ENCODE measurements at regions not wholly inside any gene's neighbourhood (a gene's known extent, or its start where the extent isn't known, plus 50 kb on each side); places are given as distances from the start of the nearest gene placed in this dataset.
"Not testable (repeated sequence)": the region's sequence is repeated elsewhere in the genome, so short reads cannot be mapped to it uniquely, and the experiment has no call there.

DNA sequence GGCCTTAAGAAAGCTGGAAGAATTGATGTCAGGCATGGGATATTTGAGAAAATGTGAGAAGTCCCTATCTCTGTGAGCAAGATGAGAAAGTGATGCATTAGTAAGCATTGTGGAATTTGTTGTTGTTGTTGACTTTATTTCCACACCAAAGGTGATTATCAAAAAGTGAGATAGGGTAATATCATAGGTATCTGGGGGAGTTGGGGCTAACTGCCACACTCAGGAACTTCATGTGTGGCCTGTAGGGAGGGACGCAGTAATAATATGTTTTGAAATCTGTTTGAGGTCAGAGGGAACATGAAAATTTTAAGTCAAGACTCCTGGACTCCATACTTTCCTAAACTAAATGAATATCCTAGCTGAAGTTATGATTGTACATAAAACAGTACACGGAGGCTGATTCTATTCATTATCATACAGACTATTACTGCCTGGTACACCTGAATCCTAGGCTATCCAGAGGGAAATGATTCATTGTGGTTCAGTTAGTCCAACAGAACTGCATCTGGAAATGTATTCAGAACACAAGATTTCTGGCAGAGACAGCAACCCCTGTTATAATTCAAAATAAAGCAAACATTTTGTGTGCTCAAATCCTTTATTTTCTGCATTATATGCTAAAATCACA is 304.8 kb downstream of the CPS1 start:
- DNase-seq = no peak

DNA sequence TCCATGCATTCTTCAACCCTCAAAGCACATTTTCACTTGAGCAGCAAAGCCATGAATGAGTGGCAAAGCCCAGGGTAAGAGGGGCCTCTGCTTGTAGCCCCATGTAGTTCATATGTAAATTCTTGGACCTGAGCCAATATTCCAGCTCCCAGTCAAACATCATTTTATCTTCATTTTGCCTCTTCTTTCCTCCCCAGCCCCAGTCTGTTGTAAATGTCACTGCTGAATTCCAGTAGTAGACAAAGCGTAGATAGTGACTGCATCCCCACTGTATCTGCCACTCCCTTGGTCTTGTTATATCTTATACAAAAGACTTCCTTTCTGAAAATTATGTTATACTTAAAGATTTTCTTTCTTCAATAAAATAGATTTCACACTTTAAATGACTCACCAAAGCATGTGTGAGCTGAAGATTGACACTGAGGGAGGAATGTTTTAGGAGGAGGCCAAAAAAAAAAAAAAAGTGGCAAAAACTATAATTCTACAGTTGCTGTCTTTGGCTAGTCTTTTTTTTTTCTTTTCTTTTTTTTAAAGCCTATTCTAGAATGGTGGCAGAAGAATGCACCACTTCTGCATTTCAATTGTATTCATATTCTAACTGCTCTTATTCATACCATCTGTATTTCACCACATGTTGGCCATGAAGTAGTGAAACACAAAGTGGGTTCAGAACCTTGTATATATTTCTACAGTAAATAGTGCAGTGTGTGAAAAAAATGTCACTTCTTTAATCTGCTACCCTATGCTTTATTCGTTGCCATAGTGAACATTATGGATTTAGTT is 306.1 kb downstream of the CPS1 start:
- no peak for DNase-seq

DNA sequence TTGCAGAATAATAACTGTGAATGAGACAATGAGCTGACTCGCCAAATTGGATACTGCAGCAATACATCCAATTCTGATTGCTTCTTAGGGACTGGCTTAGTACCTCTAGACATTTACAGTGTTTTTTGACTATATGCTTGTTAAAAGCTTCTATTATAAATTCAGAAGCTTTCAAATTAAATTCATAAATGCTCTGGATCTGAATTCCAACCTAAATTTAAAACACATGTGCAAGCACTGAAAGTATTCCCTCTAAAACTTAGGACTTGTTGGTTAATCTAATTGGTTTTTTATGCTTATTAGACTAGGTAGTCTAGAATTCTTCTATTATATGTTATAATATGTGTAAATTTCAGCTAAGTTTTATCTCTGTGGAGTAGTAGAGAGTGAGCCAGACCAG is 306.9 kb downstream of the CPS1 start:
- no peak for DNase-seq

DNA sequence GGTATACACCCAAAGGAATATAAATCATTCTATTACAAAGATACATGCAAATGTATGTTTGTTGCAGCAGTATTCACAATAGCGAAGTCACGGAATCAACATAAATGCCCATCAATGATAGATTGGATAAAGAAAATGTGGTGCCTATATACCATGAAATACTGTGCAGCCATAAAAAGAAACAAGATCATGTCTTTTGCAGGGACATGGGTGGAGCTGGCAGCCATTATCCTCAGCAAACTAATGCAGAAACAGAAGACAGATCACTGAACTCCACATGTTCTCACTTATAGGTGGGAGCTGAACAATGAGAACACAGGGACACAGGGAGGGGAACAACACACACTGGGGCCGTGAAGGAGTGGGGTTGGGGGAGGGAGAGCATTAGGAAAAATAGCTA is 315.2 kb downstream of the CPS1 start:
- DNase-seq = not testable (repeated sequence)

DNA sequence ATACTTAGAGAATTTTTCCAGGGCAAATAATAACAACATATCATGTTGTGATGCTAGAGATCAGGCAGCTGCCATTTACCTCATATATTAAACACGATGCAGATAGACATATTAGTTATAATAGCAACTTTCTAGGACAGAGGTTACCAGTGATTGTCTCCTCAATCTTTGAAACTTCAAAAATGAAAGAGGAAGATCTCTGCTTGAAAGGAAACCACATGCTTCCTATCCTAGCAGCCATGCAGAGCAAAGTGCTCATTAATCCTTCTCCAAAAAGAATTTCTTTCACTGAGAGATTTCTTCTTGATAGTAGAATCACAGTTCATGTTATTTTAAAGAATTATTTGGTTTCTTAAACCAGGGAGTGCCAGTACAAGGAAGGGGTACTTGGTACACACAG is 317.2 kb downstream of the CPS1 start:
- no peak for DNase-seq

DNA sequence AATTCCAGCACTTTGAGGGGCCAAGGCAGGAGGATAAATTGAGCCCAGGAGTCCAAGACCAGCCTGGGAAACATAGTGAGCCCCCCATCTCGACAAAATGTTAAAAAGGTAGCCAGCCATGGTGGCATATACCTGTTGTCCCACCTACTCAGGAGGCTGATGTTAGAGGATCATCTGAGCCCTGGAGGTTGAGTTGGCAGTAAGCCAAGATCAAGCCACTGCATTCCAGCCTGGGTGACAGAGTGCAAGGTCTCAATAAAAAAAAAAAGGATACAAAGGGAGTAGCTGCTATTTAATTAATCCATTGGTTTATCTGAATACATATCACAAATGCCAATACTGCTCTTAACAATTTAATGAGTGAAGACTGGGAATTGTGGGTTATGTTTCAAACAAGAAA is 327.8 kb downstream of the CPS1 start:
- DNase-seq = no peak

DNA sequence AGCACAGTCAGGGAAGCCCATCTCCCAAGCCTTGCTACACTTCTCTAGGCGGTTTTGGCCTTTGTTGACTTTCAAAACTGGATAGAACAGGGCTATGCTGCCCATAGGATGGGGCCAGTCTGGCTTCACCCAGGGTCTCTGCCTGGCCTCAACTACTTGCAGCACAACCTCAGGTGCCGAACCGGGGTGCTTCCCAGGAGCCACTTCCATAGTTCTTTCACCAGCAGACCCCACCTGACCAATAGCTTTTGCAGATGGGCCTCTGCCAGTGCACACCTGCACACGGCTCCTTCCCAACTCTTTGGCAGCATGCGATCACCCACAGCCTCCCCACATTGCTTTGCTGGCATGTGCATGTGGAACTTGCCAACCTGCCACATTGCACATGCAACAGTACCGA is 331.6 kb downstream of the CPS1 start:
- no peak for DNase-seq

DNA sequence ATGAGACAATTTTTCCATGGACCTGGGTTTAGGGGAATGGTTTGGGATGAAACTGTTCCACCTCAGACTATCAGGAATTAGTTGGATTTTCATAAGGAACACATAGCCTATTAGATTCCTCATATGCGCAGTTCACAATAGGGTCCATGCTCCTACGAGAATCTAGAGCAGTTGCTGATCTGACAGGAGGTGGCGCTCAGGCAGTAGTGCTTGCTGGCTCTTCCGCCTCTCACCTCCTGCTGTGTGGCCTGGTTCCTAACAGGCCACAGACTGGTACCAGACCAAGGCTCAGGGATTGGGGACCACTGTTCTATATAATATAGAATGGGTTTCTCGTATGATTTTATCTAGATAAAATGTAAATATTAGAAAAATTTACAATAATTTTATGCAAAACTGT is 338.7 kb downstream of the CPS1 start:
- peak; percentile 5 for DNase-seq

DNA sequence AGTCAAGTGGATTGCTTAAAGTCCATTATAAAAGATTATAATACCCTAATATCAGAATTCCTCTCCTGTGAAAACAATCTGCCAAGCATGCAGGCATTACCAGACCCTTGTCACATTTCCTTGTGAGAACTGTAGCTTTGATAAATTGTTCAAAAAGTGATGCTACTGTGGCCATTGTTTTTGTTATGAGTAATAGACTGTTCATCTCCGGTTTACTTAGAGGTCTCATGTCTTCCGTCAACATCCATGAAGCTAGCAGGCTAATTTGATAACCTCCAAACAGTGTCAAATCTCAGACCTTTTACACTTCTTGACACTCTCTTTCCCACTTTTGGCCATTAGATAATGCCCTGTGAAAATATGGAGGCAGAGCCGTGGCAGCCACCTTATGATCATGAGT is 342.7 kb downstream of the CPS1 start:
- no peak for DNase-seq

DNA sequence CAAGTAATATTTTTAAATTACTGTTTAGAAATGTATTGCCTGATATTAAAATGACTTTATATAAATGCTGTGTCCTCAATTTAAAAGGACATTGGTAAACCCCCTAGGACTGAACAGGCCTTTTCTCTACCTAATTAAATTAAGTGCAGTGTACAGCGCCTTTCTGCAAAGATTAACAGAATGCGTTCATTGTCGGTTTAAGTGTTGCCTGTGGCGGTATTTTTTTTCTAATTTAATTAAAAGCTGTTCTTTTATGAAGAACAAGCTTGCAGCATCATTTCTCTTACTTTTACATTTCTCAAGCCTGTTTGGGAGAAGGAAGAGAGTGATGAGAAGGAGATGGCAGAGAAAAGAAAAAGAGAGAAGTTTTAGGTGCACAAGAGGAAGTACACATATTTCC is 344.9 kb downstream of the CPS1 start:
- no peak for DNase-seq

DNA sequence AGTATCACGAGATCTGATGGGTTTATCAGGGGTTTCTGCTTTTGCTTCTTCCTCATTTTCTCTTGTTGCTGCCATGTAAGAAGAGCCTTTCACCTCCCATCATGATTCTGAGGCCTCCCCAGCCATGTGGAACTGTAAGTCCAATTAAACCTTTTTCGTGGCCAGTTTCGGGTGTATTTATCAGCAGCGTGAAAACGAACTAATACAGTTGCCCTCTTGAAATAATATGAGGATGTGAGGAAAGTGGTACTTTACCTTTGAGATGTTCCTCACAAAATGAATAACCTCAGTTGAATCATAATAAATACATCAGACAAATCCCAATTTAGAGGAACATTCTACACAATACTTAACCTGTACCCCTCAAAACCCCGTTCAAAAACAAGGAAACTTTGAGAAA is 356.4 kb downstream of the CPS1 start:
- DNase-seq = no peak

DNA sequence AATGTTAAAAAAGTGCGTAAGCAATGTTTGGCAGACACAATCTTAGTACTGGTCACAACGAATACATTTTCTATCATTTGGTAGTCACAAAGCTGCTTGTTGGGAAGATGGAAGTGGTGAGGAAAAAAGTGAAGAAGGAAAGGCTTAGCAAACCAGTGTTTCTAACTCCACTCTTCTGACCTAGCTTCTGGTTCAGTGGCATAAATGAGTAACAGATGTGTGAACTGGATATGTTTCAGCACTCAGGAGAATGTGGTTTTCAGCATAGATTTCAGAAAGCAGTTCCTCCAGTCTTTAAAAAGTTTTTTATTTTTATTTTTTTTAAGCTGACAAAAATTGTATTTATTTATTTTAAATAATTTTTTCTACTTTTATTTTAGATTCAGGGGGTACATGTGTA is 357.1 kb downstream of the CPS1 start:
- no peak for DNase-seq

DNA sequence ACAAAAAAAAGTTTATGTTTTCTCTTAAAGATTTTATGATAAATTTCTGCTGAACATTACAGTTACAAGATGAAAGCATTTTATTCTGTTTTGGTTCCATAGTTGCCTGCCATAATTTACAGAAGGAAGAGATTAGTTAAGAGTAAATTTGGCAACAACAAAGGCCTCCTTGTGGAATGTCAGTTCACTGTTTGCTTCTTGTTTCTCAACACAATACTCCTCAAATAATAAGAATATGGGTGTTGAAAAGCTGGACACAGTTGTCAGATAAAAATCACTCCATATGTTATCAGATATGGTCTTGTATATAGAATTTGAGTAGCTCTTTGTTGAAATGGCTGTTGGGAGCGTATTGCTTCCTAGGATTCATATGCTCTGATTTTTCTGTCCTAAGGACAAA is 359.5 kb downstream of the CPS1 start:
- no peak for DNase-seq

DNA sequence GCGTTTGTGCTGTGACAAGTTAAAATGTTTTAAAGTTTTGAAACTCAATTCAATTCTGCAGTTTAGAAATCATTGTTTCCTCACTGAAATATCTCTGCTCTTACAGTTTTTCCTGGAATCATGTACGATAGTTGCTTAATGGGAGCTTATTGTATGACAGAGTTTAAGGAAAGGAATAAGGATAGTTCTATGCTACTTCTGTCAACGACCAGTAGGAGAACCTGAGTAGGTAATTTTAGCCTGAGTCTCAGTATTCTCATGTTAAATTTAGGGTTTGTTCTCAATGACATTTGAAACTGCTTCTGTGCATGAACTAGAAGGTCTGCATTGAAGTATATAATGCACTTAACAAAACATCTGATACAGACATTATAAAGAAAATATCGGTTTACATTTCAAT is 361.1 kb downstream of the CPS1 start:
- no peak for DNase-seq

DNA sequence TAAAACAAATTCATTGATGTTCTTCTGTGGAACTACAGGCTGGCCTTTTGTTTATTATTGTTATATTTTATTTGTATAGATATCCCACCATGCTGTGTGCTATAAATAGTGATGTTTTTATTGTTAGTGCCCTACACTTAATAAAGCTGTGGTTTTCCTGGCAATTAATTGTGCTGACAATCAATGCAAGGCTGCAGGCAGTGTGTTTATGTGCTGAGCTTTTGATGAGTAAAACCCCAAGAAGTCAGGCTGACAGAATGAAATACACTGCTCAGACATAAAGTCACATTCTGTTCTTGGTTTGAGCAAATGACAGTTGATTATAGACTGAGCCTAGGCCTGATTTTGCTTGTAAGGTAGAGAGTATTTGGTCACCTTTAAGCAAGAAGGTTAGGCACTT is 362.7 kb downstream of the CPS1 start:
- no peak for DNase-seq

DNA sequence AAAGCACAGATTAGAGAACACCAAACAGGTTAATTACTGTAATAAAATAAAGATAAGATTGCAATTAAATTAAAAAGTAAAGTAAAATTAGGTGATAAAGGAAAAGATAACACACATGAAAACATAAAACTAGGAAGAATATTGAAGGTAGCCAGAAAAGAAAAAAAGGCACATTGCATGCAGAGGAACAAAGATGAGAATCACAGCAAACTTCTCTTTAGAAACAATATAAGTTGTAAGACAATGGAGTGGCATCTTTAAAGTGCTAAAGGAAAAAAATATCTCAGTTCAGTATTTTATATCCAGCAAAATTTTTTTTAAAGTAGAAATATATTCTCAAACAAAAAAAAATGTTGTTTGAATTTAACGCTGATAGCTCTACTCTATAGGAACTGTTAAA is 366.0 kb downstream of the CPS1 start:
- DNase-seq = no peak

DNA sequence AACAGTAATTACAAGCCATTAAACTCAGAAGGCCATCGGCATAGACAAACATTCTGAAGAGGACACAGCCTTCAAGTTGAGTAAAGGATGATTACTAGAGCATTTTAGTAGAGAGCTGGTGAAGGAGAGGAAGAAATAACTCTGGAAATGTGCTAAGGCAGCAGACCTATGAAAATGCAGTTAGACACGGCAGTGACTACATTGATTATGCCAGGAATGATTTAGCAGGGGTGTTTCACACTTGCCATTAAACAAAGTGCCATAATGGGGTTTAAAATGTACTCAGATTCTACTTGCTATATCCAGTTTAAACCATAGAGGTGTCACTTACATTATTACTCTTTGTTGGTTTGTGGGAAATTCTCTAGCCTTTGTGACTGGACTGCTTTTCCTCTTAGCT is 372.3 kb downstream of the CPS1 start:
- DNase-seq = no peak

DNA sequence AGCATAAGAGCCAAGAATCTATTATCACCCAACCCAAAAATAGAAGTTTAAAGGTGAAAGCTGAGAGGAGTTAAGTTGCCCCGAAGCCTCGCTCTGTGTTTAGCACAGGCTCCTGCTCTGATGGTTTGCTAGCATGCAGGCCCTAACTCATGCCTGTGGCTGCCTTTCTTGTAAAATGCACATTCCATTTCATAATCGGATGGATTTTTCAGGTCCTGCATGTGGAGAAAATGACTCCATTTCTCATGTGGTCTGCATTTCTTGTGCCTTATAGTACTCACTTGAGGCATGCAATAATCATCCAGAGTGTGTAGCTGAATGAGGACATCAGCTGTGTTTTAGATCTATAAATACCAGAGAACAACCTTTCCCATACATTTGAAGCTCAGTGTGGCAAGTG is 381.8 kb downstream of the CPS1 start:
- no peak for DNase-seq

DNA sequence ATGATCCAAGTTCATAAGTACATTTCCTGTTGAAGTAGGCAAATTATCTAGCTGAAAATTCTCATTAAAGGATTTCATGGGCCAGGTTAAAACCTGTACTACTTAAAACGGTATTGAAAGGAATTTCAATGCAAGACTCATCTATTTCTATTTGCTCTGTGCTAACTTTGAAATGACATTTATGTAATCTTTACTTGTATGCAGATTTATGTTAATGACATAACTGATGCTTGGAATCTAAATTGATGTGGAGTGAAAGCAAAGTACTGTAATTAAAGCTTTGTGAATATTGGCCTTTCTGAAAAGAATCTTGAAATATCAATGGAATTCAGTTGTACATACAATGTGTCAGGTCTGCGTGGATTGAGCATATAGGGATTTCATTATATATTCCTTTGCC is 390.0 kb downstream of the CPS1 start:
- no peak for DNase-seq

DNA sequence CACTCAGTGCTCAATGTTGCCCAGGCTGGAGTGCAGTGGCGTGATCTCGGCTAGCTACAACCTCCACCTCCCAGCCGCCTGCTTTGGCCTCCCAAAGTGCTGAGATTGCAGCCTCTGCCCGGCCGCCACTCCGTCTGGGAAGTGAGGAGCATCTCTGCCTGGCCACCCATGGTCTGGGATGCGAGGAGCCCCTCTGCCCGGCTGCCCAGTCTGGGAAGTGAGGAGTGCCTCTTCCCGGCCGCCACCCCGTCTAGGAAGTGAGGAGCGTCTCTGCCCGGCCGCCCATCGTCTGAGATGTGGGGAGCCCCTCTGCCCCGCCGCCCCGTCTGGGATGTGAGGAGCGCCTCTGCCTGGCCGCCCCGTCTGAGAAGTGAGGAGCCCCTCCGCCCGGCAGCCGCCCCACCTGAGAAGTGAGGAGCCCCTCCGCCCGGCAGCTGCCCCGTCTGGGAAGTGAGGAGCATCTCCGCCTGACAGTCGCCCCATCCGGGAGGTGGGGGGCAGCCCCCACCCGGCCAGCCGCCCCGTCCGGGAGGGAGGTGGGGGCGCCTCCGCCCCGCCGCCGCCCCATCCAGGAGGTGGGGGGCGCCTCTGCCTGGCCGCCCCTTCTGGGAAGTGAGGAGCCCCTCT is 394.1 kb downstream of the CPS1 start:
- DNase-seq = not testable (repeated sequence)

DNA sequence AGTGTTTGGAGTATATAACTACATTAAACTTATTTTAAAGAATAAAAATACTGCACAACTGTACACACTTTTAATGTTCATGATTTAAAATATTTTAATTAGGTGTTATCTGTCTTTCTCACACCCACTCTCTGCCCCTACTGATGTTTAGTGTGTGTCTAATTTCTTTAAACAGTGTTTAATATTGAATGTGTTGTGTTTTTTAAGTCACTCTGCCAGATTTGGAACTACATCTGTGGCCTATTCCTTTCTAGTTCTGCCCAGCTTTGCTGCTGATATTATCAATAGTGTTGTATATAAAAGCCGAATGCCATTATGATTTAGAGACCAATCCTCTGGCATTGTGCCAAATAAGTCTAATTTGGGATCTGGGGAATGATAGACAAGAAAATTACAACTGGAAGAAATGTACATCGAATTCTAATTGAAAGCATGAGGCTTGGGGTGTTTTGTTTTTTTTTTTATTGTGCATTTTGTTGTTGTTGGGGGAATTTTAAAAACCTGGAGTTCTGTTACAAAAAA is 398.0 kb downstream of the CPS1 start:
- no peak for DNase-seq

DNA sequence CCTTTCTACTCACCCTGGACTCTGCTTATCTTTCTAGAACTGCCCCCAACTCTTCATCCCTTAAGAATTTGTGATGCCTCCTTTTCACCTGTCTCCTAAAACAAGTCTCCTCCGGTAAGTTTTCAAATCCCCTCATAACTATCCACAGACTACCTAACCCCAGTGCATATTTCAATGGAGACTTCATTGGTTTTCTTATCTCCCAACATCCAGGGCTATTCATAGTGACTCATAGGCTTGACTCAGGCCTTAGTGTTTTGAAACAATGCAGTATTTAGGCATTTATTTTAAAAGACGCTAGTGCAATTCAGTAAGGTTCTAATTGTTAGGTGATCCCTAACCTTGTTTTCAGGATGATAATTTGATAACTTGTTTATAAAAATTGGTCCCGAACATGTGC is 399.2 kb downstream of the CPS1 start:
- DNase-seq = no peak

DNA sequence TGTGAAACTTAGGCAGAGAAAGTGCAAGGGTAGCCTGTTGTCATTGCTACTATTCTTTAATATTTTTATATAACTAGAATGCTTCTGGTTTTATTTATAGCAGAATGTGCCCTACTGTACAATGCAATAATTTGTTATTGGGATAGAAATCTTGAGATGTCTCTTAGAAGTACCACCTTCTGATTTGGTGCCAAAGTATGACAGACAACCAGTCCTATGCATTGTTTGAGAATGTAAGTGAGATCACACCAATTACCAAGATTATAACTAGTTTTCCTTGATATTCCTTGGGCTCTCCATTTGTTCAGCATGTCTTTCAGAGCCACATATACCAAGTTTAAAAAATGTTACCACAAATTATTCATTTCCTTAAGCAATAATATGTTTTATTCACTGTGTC is 399.7 kb downstream of the CPS1 start:
- no peak for DNase-seq

DNA sequence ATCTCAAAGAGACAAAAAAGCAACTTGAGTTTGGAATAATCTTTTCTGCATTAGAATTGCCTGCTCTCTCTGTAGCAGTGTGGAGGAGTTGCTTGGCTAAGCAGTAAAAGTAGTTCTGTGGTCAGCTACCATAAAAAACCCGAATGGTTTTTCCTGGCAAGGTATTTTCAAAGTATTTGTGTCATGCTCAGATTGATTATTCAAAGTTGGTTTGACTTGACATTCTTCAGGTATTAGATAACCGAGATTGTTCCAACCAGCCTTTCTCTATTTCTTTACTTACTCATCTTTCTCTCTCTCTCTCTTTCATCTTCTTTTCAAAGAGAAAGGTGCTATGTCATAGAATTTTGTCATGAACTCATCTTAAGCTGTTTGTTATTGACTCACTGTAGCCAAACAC is 404.9 kb downstream of the CPS1 start:
- DNase-seq = no peak
